ENCODE measurements at regions not wholly inside any gene's neighbourhood (a gene's known extent, or its start where the extent isn't known, plus 50 kb on each side); places are given as distances from the start of the nearest gene placed in this dataset.

DNA sequence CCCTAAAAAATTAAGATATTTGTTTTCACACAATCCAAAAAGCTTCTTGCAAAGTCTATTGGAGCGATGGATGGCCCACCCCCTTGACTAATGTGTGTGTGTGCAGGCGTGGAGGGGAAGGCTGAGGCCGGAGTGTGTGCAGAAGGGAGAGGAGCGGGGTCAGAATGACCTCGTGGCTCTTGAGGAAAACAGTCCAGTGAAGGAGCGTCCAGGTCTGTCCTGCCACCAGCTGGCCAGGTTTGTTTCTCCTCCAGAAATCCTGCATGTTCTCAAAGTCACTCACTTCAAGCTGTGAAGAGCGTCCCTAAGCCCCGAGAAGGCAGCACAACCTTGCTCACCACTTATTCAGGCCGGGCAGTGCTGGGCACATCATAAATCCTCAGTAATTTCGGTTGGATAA is 69.5 kb upstream of the SSX2IP start:
- in situ Hi-C loops (cut with MboI; ENCODE audit: low sequenced_read_pairs) = loop anchor here (25.0 kb wide), 3 partner anchors 322 to 847 kb away; partner anchors contain the start of gene PRKACB

DNA sequence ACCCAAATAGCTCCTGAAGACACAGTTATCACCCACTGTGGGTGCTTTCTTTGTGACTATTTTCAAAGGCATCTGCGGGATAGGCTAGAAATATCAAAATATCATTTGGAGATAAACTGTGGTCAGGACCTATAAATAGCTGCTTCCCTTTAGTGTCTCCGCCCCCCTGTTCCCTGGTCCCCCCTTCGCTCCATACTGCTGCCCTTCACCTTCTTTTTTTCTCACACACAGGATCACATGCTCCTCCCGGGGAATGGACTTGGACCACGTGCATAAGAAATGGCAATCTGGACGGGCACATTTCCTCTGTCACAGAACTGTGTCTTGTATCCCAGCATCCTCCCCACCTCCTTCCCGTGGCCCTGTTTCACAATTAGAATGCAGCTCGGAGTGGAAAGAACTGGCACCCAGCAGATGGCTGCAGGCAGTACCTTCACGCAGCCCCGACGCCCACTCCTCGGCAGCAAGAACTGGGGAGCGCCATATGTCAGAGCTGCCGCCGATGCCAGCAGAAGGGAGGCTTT is 68.8 kb upstream of the SSX2IP start:
- in situ Hi-C loops (cut with MboI; ENCODE audit: low sequenced_read_pairs) = loop anchor here (25.0 kb wide), 3 partner anchors 322 to 847 kb away; partner anchors contain the start of gene PRKACB

DNA sequence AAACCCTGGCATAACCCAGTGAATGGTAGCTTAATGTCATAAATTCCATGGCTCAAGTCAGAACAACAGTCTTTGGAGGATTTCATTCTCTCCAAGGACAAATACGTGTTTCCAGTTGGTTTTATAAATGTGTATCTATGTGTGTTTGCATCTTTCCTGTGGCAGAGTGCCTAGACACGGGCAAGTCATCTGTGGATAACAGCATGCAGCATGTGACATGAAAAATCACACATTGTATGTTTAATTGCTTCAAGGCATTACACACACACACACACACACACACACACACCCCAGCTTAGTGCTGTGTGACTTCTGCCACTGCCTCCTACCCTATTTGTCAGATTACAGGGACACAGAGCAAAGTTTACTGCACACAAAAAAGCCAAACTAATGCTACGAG is 68.2 kb upstream of the SSX2IP start:
- in situ Hi-C loops (cut with MboI; ENCODE audit: low sequenced_read_pairs) = loop anchor here (25.0 kb wide), 3 partner anchors 321 to 846 kb away; partner anchors contain the start of gene PRKACB

DNA sequence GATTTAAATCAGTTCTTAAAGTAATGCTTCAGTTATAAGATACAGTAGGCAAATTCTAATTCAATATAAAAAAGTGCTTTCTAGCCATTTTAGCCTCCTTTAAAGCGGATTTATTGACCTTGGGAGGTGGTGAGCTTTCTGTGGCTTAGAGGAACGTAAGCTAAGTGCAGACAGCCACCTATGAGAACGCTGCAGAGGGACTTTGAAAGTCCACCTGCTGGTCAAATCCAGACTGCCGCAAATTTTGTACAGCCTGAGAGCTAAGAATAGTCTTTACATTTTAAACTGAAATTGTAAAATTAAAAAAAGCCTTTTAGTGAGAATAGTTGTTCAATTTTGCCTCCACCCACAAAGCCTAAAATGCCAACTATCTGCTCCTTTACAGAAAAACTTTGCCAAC is 67.0 kb upstream of the SSX2IP start:
- in situ Hi-C loops (cut with MboI; ENCODE audit: low sequenced_read_pairs) = loop anchor here (25.0 kb wide), 3 partner anchors 320 to 845 kb away; partner anchors contain the start of gene PRKACB

DNA sequence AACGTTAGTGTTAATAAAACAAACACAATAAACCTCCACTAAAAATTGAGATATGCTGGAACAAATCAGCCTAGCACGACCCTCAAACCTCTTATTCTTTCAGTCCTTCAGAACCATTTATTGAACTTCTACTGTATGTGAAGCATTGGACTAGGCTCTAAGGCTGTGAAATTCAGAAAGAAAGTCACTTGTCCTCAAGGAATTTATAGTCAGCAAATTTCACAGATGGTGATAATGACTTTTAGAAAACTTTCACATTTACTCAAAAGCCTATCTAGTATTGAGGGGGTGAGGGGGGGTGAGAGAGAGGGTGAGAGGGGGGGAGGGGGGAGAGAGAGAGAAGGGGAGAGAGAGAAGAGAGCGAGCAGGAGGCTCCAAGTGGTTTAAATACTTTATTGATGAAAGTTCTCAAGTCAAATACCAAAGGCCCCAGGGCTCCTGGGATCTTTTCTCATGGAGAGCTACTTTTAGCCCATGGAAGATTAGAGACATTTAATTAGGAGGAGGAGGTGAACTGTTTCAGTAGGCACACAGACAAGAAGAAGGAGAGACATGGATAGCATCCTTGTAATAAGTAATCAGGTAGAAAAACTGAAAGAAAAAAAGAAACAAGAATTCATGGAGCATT is 66.3 kb upstream of the SSX2IP start:
- in situ Hi-C loops (cut with MboI; ENCODE audit: low sequenced_read_pairs) = loop anchor here (25.0 kb wide), 3 partner anchors 319 to 844 kb away; partner anchors contain the start of gene PRKACB

DNA sequence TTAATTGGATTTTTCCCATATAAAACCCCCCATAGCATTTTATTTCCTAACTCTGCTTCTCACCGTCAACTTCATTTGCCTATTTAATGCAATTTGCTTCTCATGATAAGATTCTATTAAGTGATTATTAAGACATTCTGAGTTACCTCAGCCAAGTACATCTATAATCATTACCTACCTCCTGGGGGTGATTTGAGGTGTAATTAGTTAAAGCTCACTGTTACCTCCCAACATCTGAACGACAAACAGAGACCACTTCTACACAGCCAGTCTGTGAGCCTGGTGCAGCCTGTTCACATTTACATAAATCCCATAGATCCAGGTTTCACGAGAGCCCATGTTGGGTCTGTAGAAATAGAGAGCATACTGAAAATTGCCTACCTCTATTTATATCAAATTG is 65.7 kb upstream of the SSX2IP start:
- in situ Hi-C loops (cut with MboI; ENCODE audit: low sequenced_read_pairs) = loop anchor here (25.0 kb wide), 3 partner anchors 319 to 844 kb away; partner anchors contain the start of gene PRKACB

DNA sequence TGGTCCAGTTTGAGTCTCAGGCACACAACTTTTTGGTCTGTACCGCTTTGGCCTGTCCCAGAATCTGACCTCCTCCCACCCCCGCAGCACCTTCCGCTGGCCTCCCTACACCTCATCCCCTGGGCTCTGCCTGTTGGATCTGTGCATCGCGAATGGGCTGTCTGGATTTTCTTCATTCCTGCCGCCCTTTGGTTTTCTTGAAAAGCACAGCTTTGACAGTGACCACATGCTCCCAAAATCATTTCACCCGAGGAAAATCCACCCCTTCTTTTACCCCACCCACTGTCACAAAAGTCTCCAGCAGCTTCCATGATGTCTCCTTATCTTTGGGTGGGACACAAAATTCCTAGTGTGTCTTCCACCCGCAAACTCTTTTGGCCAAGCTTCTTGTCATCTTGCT is 65.0 kb upstream of the SSX2IP start:
- in situ Hi-C loops (cut with MboI; ENCODE audit: low sequenced_read_pairs) = loop anchor here (25.0 kb wide), 3 partner anchors 318 to 843 kb away; partner anchors contain the start of gene PRKACB

DNA sequence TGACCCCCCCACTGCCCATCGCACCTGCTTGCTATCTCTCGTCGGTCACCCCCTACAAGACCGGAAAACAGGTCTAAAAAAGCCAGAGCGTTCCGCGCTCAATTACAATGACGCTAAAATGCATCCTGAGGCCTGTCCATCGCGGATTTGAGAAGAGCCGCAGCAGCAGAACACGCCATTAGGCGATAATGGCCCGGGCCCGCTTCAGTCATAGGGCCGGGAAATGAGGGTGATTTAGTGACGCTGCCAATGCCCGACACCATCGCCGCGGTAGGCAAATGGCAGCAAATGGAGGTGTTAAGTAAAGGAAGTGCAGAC is 64.1 kb upstream of the SSX2IP start:
- in situ Hi-C loops (cut with MboI; ENCODE audit: low sequenced_read_pairs) = loop anchor here (25.0 kb wide), 3 partner anchors 317 to 842 kb away; partner anchors contain the start of gene PRKACB

DNA sequence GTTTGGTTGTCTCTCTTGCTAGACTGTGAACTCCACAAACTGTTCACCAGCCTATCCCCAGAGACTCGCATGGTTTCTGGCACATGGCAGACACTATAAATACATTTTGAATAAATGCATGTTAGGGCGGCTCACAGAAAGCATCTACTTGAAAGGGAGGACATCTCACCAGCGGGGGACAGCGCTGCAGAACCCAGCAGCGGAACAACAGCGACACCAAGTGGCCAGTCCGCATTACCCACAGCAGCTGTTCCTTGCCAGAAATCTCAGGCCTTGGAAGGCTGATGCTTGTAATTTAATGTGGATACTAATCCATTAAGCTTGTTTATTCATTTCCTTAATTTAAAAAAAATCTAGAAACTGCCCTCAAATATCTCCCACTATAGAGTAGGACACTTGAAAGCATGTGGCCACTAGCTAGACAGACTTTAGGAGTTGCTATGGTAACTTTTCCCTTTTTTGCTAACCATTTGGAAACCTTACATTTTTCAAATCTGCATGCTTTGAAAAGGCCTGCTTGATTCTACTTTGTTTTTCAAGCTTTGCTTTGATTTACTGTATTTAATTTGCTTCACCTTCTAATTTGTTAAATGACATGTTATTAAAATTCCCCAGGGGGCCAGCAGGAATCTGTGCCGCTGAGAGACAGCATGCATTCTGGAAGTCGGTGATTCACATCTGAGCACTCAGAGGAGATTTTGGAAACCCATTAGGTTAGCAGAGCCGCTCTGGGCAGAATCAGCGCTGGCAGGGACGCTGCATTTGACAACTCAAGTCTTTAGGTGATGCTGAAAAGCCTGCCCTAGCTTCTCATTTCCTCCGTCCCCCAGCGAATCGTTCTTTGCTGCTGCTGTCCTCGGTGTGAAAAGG is 63.5 kb upstream of the SSX2IP start:
- in situ Hi-C loops (cut with MboI; ENCODE audit: low sequenced_read_pairs) = loop anchor here (25.0 kb wide), 3 partner anchors 316 to 841 kb away; partner anchors contain the start of gene PRKACB

DNA sequence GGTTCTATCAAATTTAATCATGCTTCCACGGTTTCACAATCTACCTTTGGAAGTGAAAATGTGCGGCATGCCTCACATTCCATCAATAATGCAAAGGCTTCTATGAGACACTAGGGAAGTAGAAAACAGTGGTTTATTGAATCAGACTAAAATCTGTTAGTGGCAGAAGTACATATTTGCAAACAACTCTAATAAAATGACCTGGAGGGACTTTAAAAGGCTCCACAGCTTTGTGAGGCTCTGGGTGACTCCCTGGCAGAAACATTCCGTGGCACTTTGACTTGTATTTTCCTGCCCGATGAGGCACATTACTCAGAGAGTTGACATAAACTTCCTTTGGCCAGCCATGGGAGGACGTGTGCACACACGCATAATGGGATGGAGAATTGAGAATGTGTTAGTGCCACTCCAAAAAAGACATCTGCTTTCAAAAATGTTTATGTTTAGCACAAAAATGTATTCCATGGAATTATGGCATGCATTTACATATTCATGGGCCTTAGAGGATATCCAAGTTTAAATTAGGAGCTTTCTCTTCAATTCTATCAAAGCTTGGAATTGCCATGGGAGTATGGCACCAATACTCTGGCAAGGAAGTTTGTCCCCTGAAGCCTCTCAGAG is 60.0 kb upstream of the SSX2IP start:
- in situ Hi-C loops (cut with MboI; ENCODE audit: low sequenced_read_pairs) = loop anchor here (25.0 kb wide), 3 partner anchors 313 to 838 kb away; partner anchors contain the start of gene PRKACB

DNA sequence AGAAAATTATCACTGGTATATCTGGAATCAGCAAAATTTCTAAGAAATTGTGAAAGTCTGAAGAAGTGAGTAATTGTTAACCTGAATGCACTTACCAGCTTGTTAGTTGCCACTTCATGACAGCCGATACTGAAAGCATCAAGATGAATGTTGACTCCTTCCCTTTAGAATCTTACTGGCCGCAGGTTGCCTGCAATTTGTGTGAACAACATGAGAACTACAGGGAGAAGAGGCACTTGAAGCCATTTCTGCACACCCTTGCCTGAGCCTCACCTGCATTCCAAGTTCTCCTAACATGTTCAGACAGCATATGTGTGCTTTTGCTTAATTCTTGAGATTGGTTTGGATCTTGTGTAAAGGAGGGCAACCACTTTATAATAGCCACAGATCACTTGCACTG is 59.2 kb upstream of the SSX2IP start:
- in situ Hi-C loops (cut with MboI; ENCODE audit: low sequenced_read_pairs) = no loop called here

DNA sequence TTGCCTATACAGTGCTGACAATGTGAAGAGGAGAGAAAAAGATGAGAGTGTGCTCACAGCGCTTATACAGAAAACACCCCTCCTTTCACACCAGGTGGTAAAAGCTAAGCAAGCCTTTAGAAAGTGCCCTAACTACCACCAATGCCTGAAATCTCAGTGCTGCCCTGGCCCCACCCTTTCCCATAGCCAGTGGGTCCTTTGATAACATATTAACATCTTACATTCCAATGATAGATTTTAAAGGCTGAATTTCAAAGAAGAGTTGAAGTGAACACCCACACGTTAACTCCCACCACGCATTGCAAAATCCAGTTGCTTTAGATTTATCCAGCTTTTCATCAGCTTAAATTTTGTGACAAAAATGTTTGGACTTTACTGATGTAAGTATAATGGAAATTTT is 58.1 kb upstream of the SSX2IP start:
- in situ Hi-C loops (cut with MboI; ENCODE audit: low sequenced_read_pairs) = no loop called here

DNA sequence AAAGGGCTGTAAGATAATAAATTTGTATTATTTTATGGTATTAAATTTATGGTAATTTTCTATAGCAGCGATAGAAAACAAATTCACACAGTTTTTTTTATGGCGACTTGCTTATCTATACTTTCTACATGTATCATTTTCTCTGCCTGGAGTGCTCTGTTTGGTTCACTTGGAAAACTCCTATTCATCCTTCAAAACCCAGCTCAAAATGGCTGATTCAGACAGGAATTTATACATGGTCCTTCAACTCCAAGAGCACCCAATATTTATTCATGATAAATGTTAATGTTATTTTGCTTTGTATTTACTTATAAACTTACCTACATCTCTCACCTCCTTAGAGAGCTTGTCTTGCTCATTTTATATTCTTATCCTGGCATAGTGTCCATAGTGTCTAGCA is 55.6 kb upstream of the SSX2IP start:
- in situ Hi-C loops (cut with MboI; ENCODE audit: low sequenced_read_pairs) = no loop called here

DNA sequence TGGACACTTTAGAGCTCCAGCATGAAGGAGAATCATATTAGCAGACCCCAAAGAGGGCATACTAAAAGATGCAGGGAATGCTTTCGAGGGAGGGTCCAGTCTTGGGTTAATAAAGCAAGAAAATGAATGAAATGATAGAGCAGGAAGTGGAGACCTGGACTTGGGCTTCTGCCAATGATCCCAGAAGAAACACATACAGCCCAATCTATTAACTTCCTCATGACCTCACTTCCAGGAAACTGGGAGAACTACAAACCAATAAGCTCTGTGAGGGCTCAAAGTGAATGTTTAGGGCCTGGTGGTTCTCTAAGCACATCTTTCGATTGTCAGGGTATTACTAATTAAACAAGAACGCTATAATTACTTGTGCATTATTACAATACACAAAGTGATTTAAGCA is 53.6 kb upstream of the SSX2IP start:
- in situ Hi-C loops (cut with MboI; ENCODE audit: low sequenced_read_pairs) = no loop called here

DNA sequence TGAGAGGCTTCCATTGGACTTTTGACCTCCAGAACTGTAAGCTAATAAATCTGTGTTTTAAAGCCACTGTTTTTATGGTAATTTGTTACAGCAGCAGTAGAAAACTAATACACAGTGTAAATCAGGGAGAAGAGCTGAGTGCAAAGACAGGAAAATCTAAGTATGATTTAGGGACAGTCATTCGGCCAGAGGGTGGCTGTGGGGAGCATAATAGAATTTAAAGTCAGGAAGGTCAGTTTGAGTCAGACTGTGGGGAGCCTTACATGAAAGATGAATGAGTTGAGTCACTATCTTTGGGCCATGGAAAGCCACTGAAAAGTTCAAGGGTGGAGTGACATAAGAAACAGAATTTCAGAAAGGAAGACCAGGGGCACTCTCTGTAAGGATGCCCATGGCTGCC is 52.4 kb upstream of the SSX2IP start:
- in situ Hi-C loops (cut with MboI; ENCODE audit: low sequenced_read_pairs) = no loop called here

DNA sequence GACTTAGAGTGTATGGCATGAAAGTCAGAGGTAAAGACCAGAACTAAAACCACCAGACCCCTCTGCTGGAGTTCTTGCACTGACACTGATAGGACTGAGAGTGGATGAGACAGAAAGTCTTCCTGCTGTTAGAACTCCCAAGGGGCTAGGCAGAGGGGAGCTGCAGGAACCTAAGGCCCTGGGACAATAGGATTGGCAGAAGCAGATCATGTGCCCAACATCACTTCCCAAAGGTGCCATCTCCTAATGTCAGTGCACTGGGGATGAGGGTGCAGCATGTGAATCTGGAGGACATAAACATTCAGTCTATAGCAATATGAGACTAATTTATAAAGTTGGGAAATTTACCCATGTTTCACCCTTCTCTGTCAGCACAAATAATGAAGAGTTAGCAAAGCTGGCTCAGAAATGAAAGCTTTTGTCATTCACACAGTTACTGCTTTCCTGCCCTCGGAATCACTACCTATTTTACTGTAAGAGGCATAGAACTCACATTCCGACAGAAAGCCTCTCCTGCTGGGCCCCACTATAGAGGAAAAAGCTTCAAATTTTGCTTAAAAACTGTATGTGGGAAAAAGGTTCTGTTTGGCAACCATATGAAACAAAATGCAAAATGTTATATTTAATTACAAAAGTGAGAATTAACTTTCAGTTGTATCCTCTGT is 49.9 kb upstream of the SSX2IP start:
- in situ Hi-C loops (cut with MboI; ENCODE audit: low sequenced_read_pairs) = no loop called here
